ENCODE measurements at regions not wholly inside any gene's neighbourhood (a gene's known extent, or its start where the extent isn't known, plus 50 kb on each side); places are given as distances from the start of the nearest gene placed in this dataset.

DNA sequence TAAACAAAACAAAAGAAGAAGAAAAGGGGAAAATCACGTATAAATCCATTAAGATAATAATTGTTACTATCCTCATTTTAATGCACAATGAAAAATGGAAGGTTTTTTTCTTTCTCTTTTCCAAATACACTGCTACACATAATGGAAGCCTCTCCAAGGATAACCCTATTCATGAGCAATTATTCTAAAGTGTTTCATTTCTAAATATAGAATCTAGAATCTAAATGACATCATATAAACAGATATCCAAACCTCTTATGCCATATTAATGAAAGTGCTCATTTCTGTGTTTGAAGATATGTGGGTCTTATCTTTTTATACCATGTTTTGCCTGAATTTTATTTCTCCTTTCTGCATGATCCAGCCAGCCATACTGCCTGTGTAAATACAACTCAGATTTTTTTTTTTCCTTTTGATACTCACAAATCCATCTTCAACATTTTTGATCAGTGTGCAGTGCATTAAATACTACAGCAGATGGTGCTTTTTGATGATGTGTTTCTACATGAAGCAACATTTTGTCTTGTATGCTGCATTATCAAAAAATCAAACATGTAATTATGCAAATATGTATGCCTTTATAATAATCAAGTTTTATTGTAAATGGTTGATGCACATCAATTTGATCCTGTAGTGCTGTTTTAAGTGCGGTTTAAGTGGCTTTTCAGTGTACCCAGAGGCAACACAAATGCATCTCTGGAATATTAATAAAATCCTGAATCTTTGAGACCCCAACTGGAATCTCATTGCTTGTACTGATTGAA lies 625.6 kb upstream of the PTBP2 start:
- TF ChIP-seq, protein P1, sequence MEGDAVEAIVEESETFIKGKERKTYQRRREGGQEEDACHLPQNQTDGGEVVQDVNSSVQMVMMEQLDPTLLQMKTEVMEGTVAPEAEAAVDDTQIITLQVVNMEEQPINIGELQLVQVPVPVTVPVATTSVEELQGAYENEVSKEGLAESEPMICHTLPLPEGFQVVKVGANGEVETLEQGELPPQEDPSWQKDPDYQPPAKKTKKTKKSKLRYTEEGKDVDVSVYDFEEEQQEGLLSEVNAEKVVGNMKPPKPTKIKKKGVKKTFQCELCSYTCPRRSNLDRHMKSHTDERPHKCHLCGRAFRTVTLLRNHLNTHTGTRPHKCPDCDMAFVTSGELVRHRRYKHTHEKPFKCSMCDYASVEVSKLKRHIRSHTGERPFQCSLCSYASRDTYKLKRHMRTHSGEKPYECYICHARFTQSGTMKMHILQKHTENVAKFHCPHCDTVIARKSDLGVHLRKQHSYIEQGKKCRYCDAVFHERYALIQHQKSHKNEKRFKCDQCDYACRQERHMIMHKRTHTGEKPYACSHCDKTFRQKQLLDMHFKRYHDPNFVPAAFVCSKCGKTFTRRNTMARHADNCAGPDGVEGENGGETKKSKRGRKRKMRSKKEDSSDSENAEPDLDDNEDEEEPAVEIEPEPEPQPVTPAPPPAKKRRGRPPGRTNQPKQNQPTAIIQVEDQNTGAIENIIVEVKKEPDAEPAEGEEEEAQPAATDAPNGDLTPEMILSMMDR (IDR thresholded peaks at IDR 0.05), result no peak
- TF ChIP-seq EP300 (IDR thresholded peaks at IDR 0.05; ENCODE audit: borderline replicate concordance in 1 of 2, low read depth in 1 of 2, low read length in 1 of 2) (peak in 1 of 2 experiments; percentile 82; a peak in 1 of 4 replicates), RXRA (IDR thresholded peaks at IDR 0.05; ENCODE audit: borderline replicate concordance, low read depth) (no peak), YY1 (IDR thresholded peaks at IDR 0.05; ENCODE audit: low read depth) (no peak)

All from SK-N-SH (cell line).